Thymus (tissue), 11 donors: ENCODE measurements at regions not wholly inside any gene's neighbourhood (a gene's known extent, or its start where the extent isn't known, plus 50 kb on each side); places are given as distances from the start of the nearest gene placed in this dataset.
"Not testable (repeated sequence)": the region's sequence is repeated elsewhere in the genome, so short reads cannot be mapped to it uniquely, and the experiment has no call there.

Source experiments
- DNase-seq, 9 donors: peaks; one replicate each; pipeline ENCODE4 v3.0.0-alpha.2; 2013; ENCODE audit warnings: low spot score in 9 of 9, low read depth in 6 of 9, missing footprints in 1 of 9
- H3K27ac ChIP-seq, 2 donors: one replicate each; pipeline ENCODE4 v1.5.1; 2013; ENCODE audit warnings: control low read depth in 1 of 2, low read depth in 1 of 2, low read length in 1 of 2, mild to moderate bottlenecking in 1 of 2, moderate library complexity in 1 of 2
- H3K27me3 ChIP-seq, 2 donors: one replicate each; pipeline ENCODE4 v1.5.1; 2013; ENCODE audit warnings: low read length in 1 of 2; ENCODE audit not compliant: control insufficient read depth in 2 of 2, insufficient read depth in 1 of 2
- H3K36me3 ChIP-seq, 2 donors: one replicate each; pipeline ENCODE4 v1.5.1; 2013; ENCODE audit warnings: low read length in 1 of 2, mild to moderate bottlenecking in 1 of 2, moderate library complexity in 1 of 2; ENCODE audit not compliant: control insufficient read depth in 2 of 2, insufficient read depth in 2 of 2
- H3K4me1 ChIP-seq, 2 donors: one replicate each; pipeline ENCODE4 v1.5.1; 2013; ENCODE audit warnings: low read length in 2 of 2; ENCODE audit not compliant: control insufficient read depth in 2 of 2, insufficient read depth in 2 of 2
- H3K4me3 ChIP-seq, 2 donors: one replicate each; pipeline ENCODE4 v1.5.1; 2013; ENCODE audit warnings: low read length in 2 of 2, control low read depth in 1 of 2, mild to moderate bottlenecking in 1 of 2
- H3K9me3 ChIP-seq, 2 donors: one replicate each; pipeline ENCODE4 v1.5.1; 2013; ENCODE audit warnings: low read length in 1 of 2, mild to moderate bottlenecking in 1 of 2; ENCODE audit not compliant: control insufficient read depth in 2 of 2, insufficient read depth in 1 of 2
- WGBS: extraction: QIAGEN DNeasy Blood & Tissue Kit; methylation state at CpG from one replicate; pipeline ENCODE4 v1.1.7; 2013; 5-methylcytosine and 5-hydroxymethylcytosine counted together
- donor health status: healthy.

DNA sequence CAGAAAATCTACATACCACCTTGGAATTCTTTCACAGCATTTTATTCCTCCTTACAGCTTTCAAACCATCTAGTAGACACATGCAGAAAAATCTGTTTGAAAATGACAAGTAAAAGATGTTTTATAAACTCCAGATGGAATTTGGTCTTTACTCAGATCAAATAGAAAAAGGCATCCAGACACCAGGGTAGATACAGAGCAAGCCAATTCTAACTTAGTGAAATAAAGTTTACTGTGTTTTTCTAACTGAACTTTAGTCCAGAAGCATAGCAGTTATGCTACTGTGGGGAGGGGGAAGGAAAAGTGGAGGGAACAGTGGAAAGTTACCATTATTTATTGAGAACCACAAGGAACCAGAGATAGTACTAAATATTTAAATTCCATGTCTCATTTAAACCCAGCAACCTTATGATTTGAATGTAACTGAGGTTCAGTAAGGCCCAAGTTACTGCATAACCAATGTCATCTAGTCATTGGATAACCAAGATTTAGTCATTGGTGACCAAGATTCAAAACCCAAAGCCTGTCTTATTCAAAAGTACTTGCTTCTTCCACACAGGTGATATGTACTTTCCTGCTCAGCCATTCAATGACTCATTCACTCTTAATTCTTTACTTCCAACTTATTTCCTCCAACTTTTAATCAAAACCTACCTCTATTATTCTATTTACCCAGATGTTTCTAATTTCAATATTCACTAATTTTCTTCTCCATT lies 57.7 kb downstream of the RAD51AP2 start:
- H3K27ac ChIP-seq, result no peak overlapping the region
- no peak for DNase-seq
- no peaks in the 10 kb centered on the region for H3K9me3 ChIP-seq

DNA sequence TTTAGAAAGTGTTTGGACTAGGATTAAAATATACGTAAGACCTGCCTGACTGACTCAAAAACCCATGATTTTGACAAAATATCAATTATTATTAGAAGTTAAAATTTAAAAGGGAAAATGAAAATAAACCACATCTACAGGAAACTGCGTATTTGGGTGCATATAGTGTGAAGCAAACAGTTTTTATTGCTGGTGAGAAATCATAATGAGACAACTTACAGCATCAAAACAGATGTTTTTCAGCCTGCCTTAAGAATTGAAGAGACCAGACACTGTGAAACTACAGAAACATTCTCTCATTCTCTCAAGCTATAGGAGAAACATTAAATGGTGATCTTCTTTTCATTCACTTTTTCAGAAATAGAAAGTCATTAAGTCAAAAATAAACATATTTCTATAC lies 62.9 kb downstream of the RAD51AP2 start:
- no peaks in the 10 kb centered on the region for H3K27me3 ChIP-seq
- no peaks in the 10 kb centered on the region for H3K9me3 ChIP-seq
- no peaks in the 10 kb centered on the region for H3K4me1 ChIP-seq
- no peaks in the 10 kb centered on the region for H3K36me3 ChIP-seq
- WGBS, result 91% methylated on average over 2 of the region's 2 CpGs
- no peak for DNase-seq
- no peak overlapping the region for H3K27ac ChIP-seq
- no peak overlapping the region for H3K4me3 ChIP-seq

More for the DNA sequence above, 57.7 kb downstream of the RAD51AP2 start:
- no peaks in the 10 kb centered on the region for H3K27me3 ChIP-seq
- no peak overlapping the region for H3K4me3 ChIP-seq
- H3K4me1 ChIP-seq, result no peaks in the 10 kb centered on the region
- H3K36me3 ChIP-seq, result no peaks in the 10 kb centered on the region

DNA sequence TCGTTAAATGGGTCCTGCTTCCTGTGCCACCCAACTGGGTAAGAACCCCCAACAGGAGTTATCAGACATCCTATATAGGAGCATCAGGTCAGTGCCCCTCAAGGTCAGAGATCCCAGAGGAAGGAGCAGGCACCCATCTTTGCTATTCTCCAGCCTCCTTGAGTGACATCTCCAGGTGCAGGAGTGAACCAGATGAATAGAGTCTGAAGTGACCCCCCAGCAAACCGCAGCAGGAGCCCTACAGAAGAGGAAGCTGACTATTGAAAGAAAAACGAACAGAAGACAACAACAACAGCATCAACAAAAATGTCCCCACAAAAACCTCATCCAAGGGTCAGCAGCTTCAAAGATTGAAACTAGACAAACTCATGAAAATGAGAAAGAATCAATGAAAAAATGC lies 72.0 kb downstream of the RAD51AP2 start:
- not testable (repeated sequence) for DNase-seq, H3K9me3 ChIP-seq, H3K27me3 ChIP-seq, H3K4me1 ChIP-seq, H3K4me3 ChIP-seq, H3K27ac ChIP-seq, H3K36me3 ChIP-seq
- WGBS, result 89% methylated on average over 3 of the region's 3 CpGs

DNA sequence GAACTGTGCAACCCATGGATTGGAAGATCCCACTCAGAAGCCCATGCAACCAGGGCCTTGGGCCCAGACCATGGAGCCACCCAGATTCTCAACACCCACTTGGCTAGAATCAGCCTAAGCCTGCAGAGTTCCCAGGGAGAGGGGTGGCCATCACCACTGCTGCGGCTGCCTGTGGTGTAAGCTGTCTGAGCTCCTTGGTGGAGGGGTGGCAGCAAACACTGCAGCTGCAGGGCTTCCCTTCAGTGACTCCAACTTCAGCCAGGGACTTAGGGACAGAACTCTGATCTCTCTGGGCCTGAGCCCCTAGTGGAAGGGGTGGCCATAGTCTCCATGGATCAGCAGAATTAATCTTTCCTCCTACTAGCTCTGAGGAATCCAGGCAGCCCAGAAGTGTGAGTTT lies 72.5 kb downstream of the RAD51AP2 start:
- Histone ChIP-seq H3K27ac (no peak overlapping the region), H3K36me3 (no peaks in the 10 kb centered on the region), H3K4me1 (no peaks in the 10 kb centered on the region), H3K4me3 (no peak overlapping the region), H3K9me3 (no peaks in the 10 kb centered on the region), H3K27me3 (no peaks in the 10 kb centered on the region)
- no peak for DNase-seq
- 89% methylated on average over 1 of the region's 1 CpG for WGBS

DNA sequence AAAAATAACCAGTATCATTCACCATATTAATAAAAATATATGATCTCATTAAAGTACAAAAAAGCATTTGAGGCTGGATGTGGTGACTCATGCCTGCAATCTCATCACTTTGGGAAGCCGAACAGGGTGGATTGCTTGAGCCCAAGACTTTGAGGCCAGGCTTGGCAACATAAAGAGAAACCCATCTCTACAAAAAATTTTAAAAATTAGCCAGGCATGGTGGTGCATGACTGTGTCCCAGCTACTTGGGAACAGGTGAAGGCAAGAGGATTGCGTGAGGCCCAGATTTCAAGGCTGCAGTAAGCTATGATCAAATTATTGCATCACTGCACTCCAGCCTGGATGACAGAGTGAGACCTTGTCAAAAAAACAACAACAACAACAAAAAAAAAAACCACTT lies 75.9 kb downstream of the RAD51AP2 start:
- no peak for DNase-seq
- Histone ChIP-seq H3K27me3 (no peaks in the 10 kb centered on the region), H3K27ac (no peak overlapping the region), H3K9me3 (no peaks in the 10 kb centered on the region), H3K36me3 (no peaks in the 10 kb centered on the region), H3K4me1 (no peaks in the 10 kb centered on the region), H3K4me3 (no peak overlapping the region)
- 91% methylated on average over 2 of the region's 2 CpGs for WGBS

DNA sequence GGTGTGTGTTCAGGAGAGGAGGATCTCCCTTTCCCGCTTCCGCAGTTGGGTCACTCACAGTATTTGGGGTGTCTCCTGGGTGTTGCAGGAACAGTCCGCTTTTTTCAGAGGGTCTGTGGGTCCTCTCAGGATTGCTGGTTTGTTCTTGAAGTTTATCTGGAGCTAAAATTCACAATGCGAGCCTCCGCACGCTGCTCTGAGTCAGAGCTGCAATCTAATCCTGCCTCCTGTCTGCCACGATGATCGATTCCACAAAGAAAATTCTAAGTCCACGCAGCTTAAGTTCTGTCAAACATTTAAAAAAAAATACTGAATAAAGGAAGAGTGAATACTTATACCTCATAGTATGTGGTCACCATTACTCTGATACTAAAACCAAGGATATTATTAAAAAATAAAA lies 76.5 kb downstream of the RAD51AP2 start:
- Histone ChIP-seq H3K9me3 (no peaks in the 10 kb centered on the region), H3K4me3 (no peak overlapping the region), H3K36me3 (no peaks in the 10 kb centered on the region), H3K4me1 (no peaks in the 10 kb centered on the region), H3K27ac (no peak overlapping the region), H3K27me3 (no peaks in the 10 kb centered on the region)
- WGBS, result 85% methylated on average over 9 of the region's 9 CpGs
- DNase-seq, result no peak

DNA sequence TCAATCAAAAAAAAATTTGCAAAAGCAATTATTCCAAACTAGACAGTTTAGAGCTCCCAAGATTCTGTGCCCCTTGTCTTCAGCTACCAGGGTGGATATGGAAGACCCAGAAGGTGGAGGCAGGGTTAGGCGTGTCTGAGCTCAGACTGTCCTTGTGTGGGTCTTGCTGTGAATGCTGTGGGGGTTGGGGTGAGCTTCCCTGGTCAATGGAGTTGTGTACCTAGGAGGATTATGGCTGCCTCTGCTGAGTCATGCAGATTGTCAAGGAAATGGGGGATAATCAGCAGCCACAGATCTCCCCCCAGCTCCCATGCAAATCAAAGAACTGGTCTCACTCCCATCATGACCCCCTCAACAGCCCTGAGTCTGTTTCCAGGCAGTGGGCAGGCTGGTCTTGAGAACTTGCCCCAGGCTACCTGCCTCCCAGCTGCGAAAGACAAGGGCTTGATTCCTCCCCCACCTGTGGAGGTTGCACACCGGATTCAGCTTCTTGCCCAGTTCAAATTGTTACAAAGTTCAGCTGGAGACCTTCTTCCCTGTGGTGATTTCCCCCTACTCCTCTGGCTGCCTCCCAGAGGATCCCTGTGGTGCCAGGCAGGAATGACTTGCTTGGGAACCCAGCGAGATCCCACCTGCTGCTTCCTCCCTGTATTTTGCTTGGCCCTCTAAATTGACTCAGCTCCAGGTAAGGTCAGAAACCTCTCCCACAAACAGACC lies 77.0 kb downstream of the RAD51AP2 start:
- Histone ChIP-seq H3K27me3 (no peaks in the 10 kb centered on the region), H3K27ac (no peak overlapping the region), H3K36me3 (no peaks in the 10 kb centered on the region), H3K4me1 (no peaks in the 10 kb centered on the region), H3K4me3 (no peak overlapping the region), H3K9me3 (no peaks in the 10 kb centered on the region)
- DNase-seq, result no peak
- WGBS, result 88% methylated on average over 4 of the region's 4 CpGs

DNA sequence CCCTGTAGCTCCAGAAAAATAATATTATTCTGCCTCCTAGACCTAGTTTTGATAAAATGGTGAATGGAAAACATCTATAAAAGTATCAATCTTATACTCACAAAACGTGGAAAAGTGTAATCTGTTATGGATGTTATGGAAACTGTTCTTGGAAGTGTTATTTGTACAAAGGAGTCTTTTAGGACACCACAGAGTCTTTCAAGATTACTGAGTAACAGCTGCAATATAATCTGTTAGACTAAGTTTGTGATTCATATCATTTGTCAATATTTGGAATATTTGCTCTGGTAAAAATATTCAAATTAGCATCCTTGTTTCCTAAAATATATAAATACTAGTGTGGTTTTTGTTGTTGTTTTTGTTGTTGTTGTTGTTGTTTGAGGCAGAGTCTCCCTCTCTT lies 87.9 kb downstream of the RAD51AP2 start:
- H3K27me3 ChIP-seq, result no peaks in the 10 kb centered on the region
- H3K4me3 ChIP-seq, result no peak overlapping the region
- no peak for DNase-seq
- no peaks in the 10 kb centered on the region for H3K9me3 ChIP-seq
- H3K4me1 ChIP-seq, result no peaks in the 10 kb centered on the region
- H3K27ac ChIP-seq, result no peak overlapping the region
- WGBS, result 71% methylated on average over 1 of the region's 1 CpG
- H3K36me3 ChIP-seq, result no peaks in the 10 kb centered on the region

DNA sequence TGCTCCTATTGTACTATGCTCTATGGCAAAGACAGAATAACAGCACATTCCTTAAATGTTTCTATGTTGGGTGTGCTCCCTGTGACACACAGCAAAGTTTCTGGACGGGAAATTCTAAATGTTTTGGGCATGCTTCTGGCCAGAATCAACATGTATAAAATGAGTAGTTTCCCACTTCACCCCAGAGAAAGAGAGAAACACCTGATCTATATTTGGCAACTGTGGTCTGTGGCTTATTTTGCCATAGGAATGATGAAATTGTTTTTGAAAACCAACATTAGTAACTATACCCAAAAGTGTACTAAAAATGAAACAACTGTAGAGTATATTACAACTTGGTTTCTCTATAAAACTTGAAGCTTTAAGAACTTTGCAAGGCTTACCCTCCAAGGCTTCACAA lies 89.1 kb downstream of the RAD51AP2 start:
- DNase-seq, result no peak
- H3K27me3 ChIP-seq, result no peaks in the 10 kb centered on the region
- no peaks in the 10 kb centered on the region for H3K36me3 ChIP-seq
- H3K4me3 ChIP-seq, result no peak overlapping the region
- WGBS, result 86% methylated on average over 1 of the region's 1 CpG
- H3K9me3 ChIP-seq, result no peaks in the 10 kb centered on the region
- no peaks in the 10 kb centered on the region for H3K4me1 ChIP-seq
- H3K27ac ChIP-seq, result no peak overlapping the region
